Endometrium (tissue), 2 donors: ENCODE measurements at regions not wholly inside any gene's neighbourhood (a gene's known extent, or its start where the extent isn't known, plus 50 kb on each side); places are given as distances from the start of the nearest gene placed in this dataset.
"Not testable (repeated sequence)": the region's sequence is repeated elsewhere in the genome, so short reads cannot be mapped to it uniquely, and the experiment has no call there.

Experiments used
- FAIRE-seq: peaks from 2 replicates; lab custom pipeline; 2012; peaks lifted over from hg19 to GRCh38; lab: Jason Lieb, UNC
- donor health status: control.
- donor health status: control.

- no peak for FAIRE-seq
Measured at GRCh38 chr17:11182430-11182829, 58.6 kb upstream of the SHISA6 start.

GRCh38 chr17:11178581-11178980, 62.4 kb upstream of the SHISA6 start:
- no peak for FAIRE-seq

- FAIRE-seq = no peak
Measured at GRCh38 chr17:11177340-11177739, 63.7 kb upstream of the SHISA6 start.

GRCh38 chr17:11176549-11176948, 64.5 kb upstream of the SHISA6 start:
- FAIRE-seq = no peak

DNA sequence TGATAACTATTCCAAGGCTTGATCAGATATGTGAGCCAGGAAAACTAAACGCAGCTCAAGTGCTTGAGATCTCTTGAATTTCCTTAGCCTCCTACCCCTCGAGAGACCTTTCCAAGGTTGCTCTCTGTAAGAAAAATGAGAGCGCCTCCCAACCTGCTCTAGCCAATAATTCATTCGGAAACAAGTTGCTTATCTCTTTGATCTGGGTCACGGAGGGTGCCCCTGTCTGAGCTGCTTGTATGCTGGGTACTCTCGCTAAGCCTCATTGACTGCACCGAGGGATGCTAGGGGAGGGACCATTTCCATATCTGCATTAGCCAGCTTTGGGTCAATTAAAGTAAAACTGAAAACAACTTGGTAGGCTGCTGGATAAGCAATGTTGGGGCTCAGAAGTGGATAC, 70.1 kb upstream of the SHISA6 start:
- FAIRE-seq = no peak

DNA sequence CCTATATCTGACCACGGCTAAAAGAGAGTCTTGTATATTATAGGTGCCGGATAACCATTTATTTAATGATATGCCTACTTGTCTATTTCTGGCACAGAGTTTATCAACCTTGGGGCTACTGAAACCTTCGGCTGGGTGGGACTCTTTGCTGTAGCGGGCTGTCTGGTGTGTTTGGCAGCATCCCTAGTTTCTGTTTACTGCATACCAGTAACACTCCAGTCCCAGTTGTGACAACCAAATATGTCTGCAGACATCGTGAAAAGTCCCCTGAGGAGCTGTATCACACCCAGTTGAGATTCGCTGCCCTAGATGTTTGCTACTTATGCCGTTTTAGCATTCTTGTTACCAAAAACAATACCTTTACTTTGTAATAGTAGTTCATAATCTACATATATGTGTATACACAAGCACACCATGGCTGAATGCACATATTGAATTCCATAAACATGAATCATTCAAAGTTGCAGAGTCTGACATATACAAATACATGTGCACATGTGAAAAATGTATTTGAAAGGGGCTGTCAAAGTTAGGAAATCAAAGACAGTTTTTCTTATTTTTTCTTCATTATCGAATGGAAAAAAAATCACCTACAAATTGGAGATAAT, 89.1 kb upstream of the SHISA6 start:
- no peak for FAIRE-seq

- FAIRE-seq = not testable (repeated sequence)
Measured at GRCh38 chr17:11150906-11151511, 90.0 kb upstream of the SHISA6 start.

- FAIRE-seq = peak; percentile 72
Measured at GRCh38 chr17:11144358-11145233, 96.4 kb upstream of the SHISA6 start.

GRCh38 chr17:11142231-11142630, 98.8 kb upstream of the SHISA6 start:
- FAIRE-seq = no peak

- FAIRE-seq = no peak
Measured at GRCh38 chr17:11140501-11140900, 100.5 kb upstream of the SHISA6 start.

DNA sequence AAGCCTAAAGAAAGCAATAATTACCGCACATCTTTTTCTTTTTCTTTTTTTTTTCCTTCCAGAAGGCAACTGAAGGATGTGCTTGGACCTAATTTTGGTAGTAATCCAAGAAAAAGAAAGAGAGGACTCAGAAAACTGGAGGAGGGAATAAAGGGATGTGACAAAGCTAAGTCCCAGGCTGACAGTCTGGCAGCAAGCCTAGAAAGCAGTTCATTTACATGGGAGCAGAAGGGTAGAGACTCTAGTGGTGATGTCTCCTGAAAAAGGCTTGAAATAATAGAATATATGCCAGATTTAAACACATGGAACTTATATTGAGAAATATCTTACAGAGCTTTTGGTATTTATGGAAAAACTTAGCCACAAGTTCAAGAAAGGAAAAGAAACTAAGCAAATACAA, 101.0 kb upstream of the SHISA6 start:
- no peak for FAIRE-seq

- FAIRE-seq = no peak
Measured at GRCh38 chr17:11138023-11138422, 103.0 kb upstream of the SHISA6 start.

DNA sequence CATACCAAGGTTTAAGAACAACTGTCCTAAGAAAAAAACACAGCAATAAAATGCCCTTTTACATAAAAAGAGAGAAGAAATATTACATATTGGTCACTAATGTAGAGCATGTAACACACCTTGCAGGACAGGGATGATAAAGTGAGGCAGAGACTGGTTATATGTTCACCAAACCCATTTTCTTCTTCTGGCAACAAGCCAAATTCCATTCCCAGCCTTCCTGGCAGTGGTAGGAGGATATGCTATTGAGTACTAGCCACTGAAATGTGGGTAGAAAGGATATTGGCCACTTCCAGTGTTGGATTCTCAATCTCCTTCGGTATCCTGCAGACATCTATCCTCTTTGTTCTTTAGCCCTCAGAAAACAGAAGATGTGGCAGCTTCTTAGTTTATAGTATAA, 105.2 kb upstream of the SHISA6 start:
- FAIRE-seq = no peak

- FAIRE-seq = no peak
Measured at GRCh38 chr17:11130367-11130766, 110.6 kb upstream of the SHISA6 start.

- FAIRE-seq = no peak
Measured at GRCh38 chr17:11122908-11123307, 118.1 kb upstream of the SHISA6 start.

GRCh38 chr17:11121341-11121985, 119.5 kb upstream of the SHISA6 start:
- FAIRE-seq = no peak

DNA sequence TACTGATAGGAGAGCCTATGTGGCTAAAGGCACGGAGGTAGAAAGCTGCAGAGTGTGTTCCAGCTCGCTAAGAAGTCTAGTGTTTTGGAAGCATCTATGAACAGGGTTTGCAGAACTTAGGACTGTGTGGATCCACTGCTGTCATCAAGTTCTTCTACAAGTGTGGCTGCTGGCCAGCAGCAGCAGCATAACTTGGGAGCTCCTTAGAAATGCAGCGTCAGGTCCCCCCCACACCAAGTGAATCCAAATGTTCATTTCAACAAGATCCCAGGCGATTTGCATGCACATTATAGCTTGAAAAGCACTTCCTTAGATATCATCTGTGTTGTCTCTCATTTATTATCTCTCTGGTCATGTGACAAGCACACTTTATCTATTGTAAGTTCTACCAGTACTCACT, 131.9 kb upstream of the SHISA6 start:
- FAIRE-seq = no peak

DNA sequence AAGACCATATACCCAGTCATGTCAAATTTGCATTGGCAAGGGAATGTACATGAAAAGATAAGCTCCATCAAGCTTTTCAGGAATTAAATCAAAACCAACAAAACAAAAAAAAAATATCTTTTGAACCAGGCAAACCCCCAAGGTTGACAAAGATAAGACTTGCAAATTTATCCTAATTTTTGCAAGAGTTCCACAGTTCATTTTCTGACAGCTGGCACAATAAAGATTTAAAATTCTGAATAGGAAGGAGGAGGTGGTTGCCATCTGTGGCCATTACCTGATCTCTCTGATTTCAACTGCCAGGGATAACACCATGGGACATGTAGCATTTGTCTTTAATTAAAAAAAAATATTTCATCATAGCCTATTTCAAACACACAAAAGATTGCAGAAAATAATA, 135.9 kb upstream of the SHISA6 start:
- FAIRE-seq = no peak

- no peak for FAIRE-seq
Measured at GRCh38 chr17:11097121-11097520, 143.9 kb upstream of the SHISA6 start.

DNA sequence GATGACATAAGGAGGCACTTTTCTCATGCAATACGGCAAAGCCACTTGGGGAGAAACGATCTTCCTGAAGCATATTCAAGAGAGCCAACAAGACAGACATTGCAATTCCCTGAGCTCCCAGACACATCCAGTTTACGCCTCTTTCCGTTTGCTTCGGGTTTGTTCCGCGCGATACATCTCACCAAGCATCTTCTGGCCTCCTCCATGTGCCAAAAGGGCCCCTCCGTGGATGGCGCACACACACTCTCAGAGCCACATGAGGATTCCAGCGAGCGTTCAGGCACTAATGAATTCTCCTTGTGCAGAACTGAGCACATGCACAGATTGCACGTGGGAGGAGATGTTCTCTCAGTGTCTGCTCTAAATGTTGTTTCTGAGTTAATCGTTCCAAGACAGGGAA, 146.7 kb upstream of the SHISA6 start:
- no peak for FAIRE-seq

GRCh38 chr17:11086646-11087340, 154.2 kb upstream of the SHISA6 start:
- FAIRE-seq = no peak

- no peak for FAIRE-seq
Measured at GRCh38 chr17:11082559-11082958, 158.5 kb upstream of the SHISA6 start.
